ENCODE measurements at regions not wholly inside any gene's neighbourhood (a gene's known extent, or its start where the extent isn't known, plus 50 kb on each side); places are given as distances from the start of the nearest gene placed in this dataset.

GRCh38 chr2:220220009-220220408 is 592.6 kb downstream of the SLC4A3 start:
- H3K36me3 Mint-ChIP-seq: no peaks in the 10 kb centered on the region
- no peak for DNase-seq (ENCODE audit: low spot score in 2 of 2)

GRCh38 chr2:220221992-220222391 is 594.6 kb downstream of the SLC4A3 start:
- no peaks in the 10 kb centered on the region for H3K36me3 Mint-ChIP-seq
- no peak for DNase-seq (ENCODE audit: low spot score in 2 of 2)
- ATAC-seq: no peak
- peaks cover 5 to 6% of the 10 kb centered on the region in 2 donors for H3K9me3 Mint-ChIP-seq
- no peak overlapping the region for H3K27ac Mint-ChIP-seq

More at GRCh38 chr2:220220009-220220408, 592.6 kb downstream of the SLC4A3 start:
- no peak overlapping the region for H3K27ac Mint-ChIP-seq
- H3K9me3 Mint-ChIP-seq: peaks cover 5 to 6% of the 10 kb centered on the region in 2 donors
- no peak for ATAC-seq

- no peak for DNase-seq (ENCODE audit: low spot score in 2 of 2)
- Mint-ChIP-seq H3K36me3 (no peaks in the 10 kb centered on the region), H3K27ac (no peak overlapping the region)
Observed at GRCh38 chr2:220224691-220225543, 597.5 kb downstream of the SLC4A3 start.

GRCh38 chr2:220226076-220226475 is 598.6 kb downstream of the SLC4A3 start:
- no peaks in the 10 kb centered on the region for H3K9me3 Mint-ChIP-seq
- ATAC-seq: no peak

More at GRCh38 chr2:220224691-220225543, 597.5 kb downstream of the SLC4A3 start:
- no peaks in the 10 kb centered on the region for H3K9me3 Mint-ChIP-seq
- ATAC-seq: no peak

GRCh38 chr2:220226546-220226945 is 599.1 kb downstream of the SLC4A3 start:
- Mint-ChIP-seq H3K27ac (no peak overlapping the region), H3K36me3 (no peaks in the 10 kb centered on the region), H3K9me3 (no peaks in the 10 kb centered on the region)
- ATAC-seq (no peak), DNase-seq (ENCODE audit: low spot score in 2 of 2) (no peak)

More at GRCh38 chr2:220226076-220226475, 598.6 kb downstream of the SLC4A3 start:
- no peak for DNase-seq (ENCODE audit: low spot score in 2 of 2)
- Mint-ChIP-seq H3K36me3 (no peaks in the 10 kb centered on the region), H3K27ac (no peak overlapping the region)

- no peak overlapping the region for H3K27ac Mint-ChIP-seq
- H3K9me3 Mint-ChIP-seq: no peaks in the 10 kb centered on the region
- H3K36me3 Mint-ChIP-seq: no peaks in the 10 kb centered on the region
- no peak for ATAC-seq
- no peak for DNase-seq (ENCODE audit: low spot score in 2 of 2)
Observed at GRCh38 chr2:220227266-220227920, 600.0 kb downstream of the SLC4A3 start.

GRCh38 chr2:220228310-220229006 is 601.0 kb downstream of the SLC4A3 start:
- no peaks in the 10 kb centered on the region for H3K9me3 Mint-ChIP-seq
- no peak overlapping the region for H3K27ac Mint-ChIP-seq
- ATAC-seq (no peak), DNase-seq (ENCODE audit: low spot score in 2 of 2) (no peak)
- H3K36me3 Mint-ChIP-seq: no peaks in the 10 kb centered on the region

GRCh38 chr2:220240641-220241040 is 613.2 kb downstream of the SLC4A3 start:
- DNase-seq (ENCODE audit: low spot score in 2 of 2) (no peak), ATAC-seq (no peak)
- H3K36me3 Mint-ChIP-seq: no peaks in the 10 kb centered on the region
- H3K27ac Mint-ChIP-seq: no peak overlapping the region
- H3K9me3 Mint-ChIP-seq: peaks cover 0 to 8% of the 10 kb centered on the region in 2 donors

- H3K9me3 Mint-ChIP-seq: peaks cover 0 to 2% of the 10 kb centered on the region in 2 donors
- H3K27ac Mint-ChIP-seq: no peak overlapping the region
- H3K36me3 Mint-ChIP-seq: no peaks in the 10 kb centered on the region
- no peak for DNase-seq (ENCODE audit: low spot score in 2 of 2)
- ATAC-seq: no peak
Observed at GRCh38 chr2:220241423-220241822, 614.0 kb downstream of the SLC4A3 start.

- ATAC-seq: no peak
- no peaks in the 10 kb centered on the region for H3K36me3 Mint-ChIP-seq
- H3K27ac Mint-ChIP-seq: no peak overlapping the region
- no peak for DNase-seq (ENCODE audit: low spot score in 2 of 2)
- no peaks in the 10 kb centered on the region for H3K9me3 Mint-ChIP-seq
Observed at GRCh38 chr2:220243571-220243970, 616.1 kb downstream of the SLC4A3 start.

GRCh38 chr2:220246386-220246785 is 619.0 kb downstream of the SLC4A3 start:
- DNase-seq (ENCODE audit: low spot score in 2 of 2) (no peak), ATAC-seq (no peak)
- Mint-ChIP-seq H3K36me3 (no peaks in the 10 kb centered on the region), H3K27ac (no peak overlapping the region), H3K9me3 (no peaks in the 10 kb centered on the region)

- H3K9me3 Mint-ChIP-seq: peaks cover 0 to 10% of the 10 kb centered on the region in 2 donors
- DNase-seq (ENCODE audit: low spot score in 2 of 2): no peak
- no peak overlapping the region for H3K27ac Mint-ChIP-seq
- H3K36me3 Mint-ChIP-seq: peaks cover 0 to 4% of the 10 kb centered on the region in 2 donors
- no peak for ATAC-seq
Observed at GRCh38 chr2:220247588-220248350, 620.3 kb downstream of the SLC4A3 start.

- Mint-ChIP-seq H3K27ac (no peak overlapping the region), H3K9me3 (no peaks in the 10 kb centered on the region), H3K36me3 (no peaks in the 10 kb centered on the region)
- no peak for ATAC-seq
- no peak for DNase-seq (ENCODE audit: low spot score in 2 of 2)
Observed at GRCh38 chr2:220259662-220260061, 632.2 kb downstream of the SLC4A3 start.

- H3K36me3 Mint-ChIP-seq: no peaks in the 10 kb centered on the region
- ATAC-seq: no peak
- no peak for DNase-seq (ENCODE audit: low spot score in 2 of 2)
- no peak overlapping the region for H3K27ac Mint-ChIP-seq
- no peaks in the 10 kb centered on the region for H3K9me3 Mint-ChIP-seq
Observed at GRCh38 chr2:220263300-220263699, 635.9 kb downstream of the SLC4A3 start.

GRCh38 chr2:220269367-220269766 is 641.9 kb downstream of the SLC4A3 start:
- DNase-seq (ENCODE audit: low spot score in 2 of 2) (no peak), ATAC-seq (no peak)
- Mint-ChIP-seq H3K36me3 (no peaks in the 10 kb centered on the region), H3K9me3 (no peaks in the 10 kb centered on the region), H3K27ac (no peak overlapping the region)

- H3K36me3 Mint-ChIP-seq: no peaks in the 10 kb centered on the region
- H3K27ac Mint-ChIP-seq: no peak overlapping the region
- no peak for ATAC-seq
Observed at GRCh38 chr2:220270481-220271070, 643.1 kb downstream of the SLC4A3 start.

More at GRCh38 chr2:220270481-220271070, 643.1 kb downstream of the SLC4A3 start:
- DNase-seq (ENCODE audit: low spot score in 2 of 2): no peak
- no peaks in the 10 kb centered on the region for H3K9me3 Mint-ChIP-seq

All from activated naive CD4-positive, alpha-beta T cell treated with anti-CD3 and anti-CD28 coated beads, Interleukin-2, amount 50 U/mL, for 72 hours (primary cell).